PC-9 (cell line): ENCODE measurements at regions not wholly inside any gene's neighbourhood (a gene's known extent, or its start where the extent isn't known, plus 50 kb on each side); places are given as distances from the start of the nearest gene placed in this dataset.

Source experiments
- EZH2 ChIP-seq: fragments of 200-600 bp; sonication (generic); IDR thresholded peaks from 2 replicates; pipeline ENCODE4 v1.8.0; 2017; ENCODE audit warnings: antibody characterized with exemption, low read depth
- TF ChIP-seq, protein P1 (sequence below): fragments of 200-600 bp; sonication (generic); conservative IDR thresholded peaks from 2 replicates; pipeline ENCODE4 v1.6.1; 2017; ENCODE audit warnings: mixed run types, antibody characterized with exemption, mild to moderate bottlenecking, moderate library complexity

- TF ChIP-seq, protein P1, sequence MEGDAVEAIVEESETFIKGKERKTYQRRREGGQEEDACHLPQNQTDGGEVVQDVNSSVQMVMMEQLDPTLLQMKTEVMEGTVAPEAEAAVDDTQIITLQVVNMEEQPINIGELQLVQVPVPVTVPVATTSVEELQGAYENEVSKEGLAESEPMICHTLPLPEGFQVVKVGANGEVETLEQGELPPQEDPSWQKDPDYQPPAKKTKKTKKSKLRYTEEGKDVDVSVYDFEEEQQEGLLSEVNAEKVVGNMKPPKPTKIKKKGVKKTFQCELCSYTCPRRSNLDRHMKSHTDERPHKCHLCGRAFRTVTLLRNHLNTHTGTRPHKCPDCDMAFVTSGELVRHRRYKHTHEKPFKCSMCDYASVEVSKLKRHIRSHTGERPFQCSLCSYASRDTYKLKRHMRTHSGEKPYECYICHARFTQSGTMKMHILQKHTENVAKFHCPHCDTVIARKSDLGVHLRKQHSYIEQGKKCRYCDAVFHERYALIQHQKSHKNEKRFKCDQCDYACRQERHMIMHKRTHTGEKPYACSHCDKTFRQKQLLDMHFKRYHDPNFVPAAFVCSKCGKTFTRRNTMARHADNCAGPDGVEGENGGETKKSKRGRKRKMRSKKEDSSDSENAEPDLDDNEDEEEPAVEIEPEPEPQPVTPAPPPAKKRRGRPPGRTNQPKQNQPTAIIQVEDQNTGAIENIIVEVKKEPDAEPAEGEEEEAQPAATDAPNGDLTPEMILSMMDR: no peak
- TF ChIP-seq EZH2: no peak
Measured at GRCh38 chr14:30419037-30419436, 139.9 kb upstream of the G2E3 start.
